IMR-90 (cell line): ENCODE measurements at regions not wholly inside any gene's neighbourhood (a gene's known extent, or its start where the extent isn't known, plus 50 kb on each side); places are given as distances from the start of the nearest gene placed in this dataset.

Source experiments
- ATAC-seq: fragments of 200-7000 bp; cut with Tn5 transposase; 2 replicates; pipeline ENCODE4 v1.9.1; 2020; ENCODE audit warnings: low read depth, mild to moderate bottlenecking, moderate library complexity
- BruUV-seq: library from RNA; stranded (reverse); fragments of 400-500 nt; replicated peaks from 2 replicates; lab custom pipeline; 2021; lab: Mats Ljungman, UMichigan
- CTCF ChIA-PET: fragments of 300-600 bp; formaldehyde crosslinking; extraction: SDS; loops from one replicate; lab custom pipeline; 2021; ENCODE audit warnings: antibody characterized with exemption; lab: Yijun Ruan, JAX
- POLR2A ChIA-PET: fragments of 300-600 bp; sonication (Branson Sonifier 250); formaldehyde crosslinking; loops from one replicate; lab custom pipeline; 2022; ENCODE audit warnings: antibody characterized with exemption; ENCODE audit not compliant: unreplicated experiment; lab: Charles Lee
- DNase-seq: peaks from one replicate; pipeline ENCODE4 v3.0.0; 2013
- H2AFZ ChIP-seq: replicated peaks from 2 replicates; pipeline ENCODE3; 2013; ENCODE audit warnings: low read length, mild to moderate bottlenecking; ENCODE audit not compliant: poor library complexity
- H2AK5ac ChIP-seq: 2 replicates; pipeline ENCODE4 v1.6.1; 2013; ENCODE audit warnings: low read depth, low read length, inconsistent platforms
- H2AK9ac ChIP-seq: replicated peaks from 2 replicates; pipeline ENCODE3; 2013; ENCODE audit warnings: mild to moderate bottlenecking, low read depth, low read length, moderate library complexity; ENCODE audit not compliant: poor library complexity
- H2BK120ac ChIP-seq: 2 replicates; pipeline ENCODE4 v1.6.1; 2013; ENCODE audit warnings: low read depth, low read length, inconsistent platforms
- H2BK15ac ChIP-seq: 3 replicates; pipeline ENCODE4 v1.6.1; 2013; ENCODE audit warnings: low read depth, low read length, inconsistent platforms
- H2BK20ac ChIP-seq: 2 replicates; pipeline ENCODE4 v1.6.1; 2013; ENCODE audit warnings: low read depth, mild to moderate bottlenecking, inconsistent platforms, low read length, moderate library complexity
- H2BK5ac ChIP-seq: 2 replicates; pipeline ENCODE4 v1.6.1; 2013; ENCODE audit warnings: mild to moderate bottlenecking, low read depth, low read length, inconsistent platforms; ENCODE audit not compliant: poor library complexity, severe bottlenecking
- H3K14ac ChIP-seq: replicated peaks from 2 replicates; pipeline ENCODE4 v1.6.1; 2013; ENCODE audit warnings: low read depth, low read length, inconsistent platforms
- H3K18ac ChIP-seq: 2 replicates; pipeline ENCODE4 v1.6.1; 2013; ENCODE audit warnings: low read depth, low read length, control low read depth
- H3K23ac ChIP-seq: 2 replicates; pipeline ENCODE4 v1.6.1; 2013; ENCODE audit warnings: low read depth, low read length, inconsistent platforms
- H3K27ac ChIP-seq: 2 replicates; pipeline ENCODE4 v1.5.1; 2013; ENCODE audit warnings: mild to moderate bottlenecking, control low read depth, low read length; ENCODE audit not compliant: insufficient read depth
- H3K27me3 ChIP-seq: 2 replicates; pipeline ENCODE4 v1.6.1; 2013; ENCODE audit warnings: low read length; ENCODE audit not compliant: control insufficient read depth, insufficient read depth
- H3K36me3 ChIP-seq: 2 replicates; pipeline ENCODE4 v1.6.1; 2013; ENCODE audit warnings: low read length, mixed read lengths; ENCODE audit not compliant: control insufficient read depth, insufficient read depth
- H3K4ac ChIP-seq: 2 replicates; pipeline ENCODE4 v1.6.1; 2013; ENCODE audit warnings: low read depth, low read length, inconsistent platforms
- H3K4me1 ChIP-seq: 2 replicates; pipeline ENCODE4 v1.6.1; 2013; ENCODE audit warnings: low read length, mixed read lengths; ENCODE audit not compliant: control insufficient read depth, insufficient read depth
- H3K4me2 ChIP-seq: 2 replicates; pipeline ENCODE4 v1.6.1; 2013; ENCODE audit warnings: low read depth, mild to moderate bottlenecking, control low read depth, low read length, moderate library complexity
- H3K4me3 ChIP-seq: 2 replicates; pipeline ENCODE4 v1.5.1; 2013; ENCODE audit warnings: low read depth, mild to moderate bottlenecking, control low read depth, low read length, moderate library complexity; ENCODE audit not compliant: insufficient read depth
- H3K56ac ChIP-seq: 2 replicates; pipeline ENCODE4 v1.6.1; 2013; ENCODE audit warnings: low read length, inconsistent platforms; ENCODE audit not compliant: insufficient read depth; ENCODE audit errors: extremely low read depth
- H3K79me1 ChIP-seq, 2 experiments: 2 replicates each; pipeline ENCODE4 v1.6.1; 2013; ENCODE audit warnings: low read length in 2 of 2, inconsistent platforms in 1 of 2, low read depth in 1 of 2
- H3K9ac ChIP-seq: 2 replicates; pipeline ENCODE4 v1.6.1; 2013; ENCODE audit warnings: low read depth, low read length, control low read depth
- H3K9me1 ChIP-seq: 2 replicates; pipeline ENCODE4 v1.6.1; 2013; ENCODE audit warnings: low read length, inconsistent platforms; ENCODE audit not compliant: insufficient read depth
- H3K9me3 ChIP-seq: 2 replicates; pipeline ENCODE4 v1.6.1; 2013; ENCODE audit warnings: low read length; ENCODE audit not compliant: control insufficient read depth, insufficient read depth
- H4K20me1 ChIP-seq: 2 replicates; pipeline ENCODE4 v1.6.1; 2013; ENCODE audit warnings: low read length, inconsistent platforms; ENCODE audit not compliant: insufficient read depth
- H4K5ac ChIP-seq: 2 replicates; pipeline ENCODE4 v1.6.1; 2013; ENCODE audit warnings: mild to moderate bottlenecking, low read depth, low read length, control low read depth
- H4K8ac ChIP-seq, 2 experiments: 2 replicates each; pipeline ENCODE4 v1.6.1; 2013; ENCODE audit warnings: low read depth in 2 of 2, low read length in 2 of 2, control low read depth in 1 of 2, inconsistent platforms in 1 of 2
- H4K91ac ChIP-seq: 2 replicates; pipeline ENCODE4 v1.6.1; 2013; ENCODE audit warnings: low read depth, low read length, inconsistent platforms; ENCODE audit not compliant: insufficient read depth
- CEBPB ChIP-seq: IDR thresholded peaks from 2 replicates; pipeline ENCODE4 v1.6.1; 2012; ENCODE audit warnings: low read depth, low read length, improper control_type of control experiment
- CHD1 ChIP-seq: IDR thresholded peaks from 2 replicates; pipeline ENCODE4 v1.6.1; 2012; ENCODE audit warnings: low read depth, low read length, improper control_type of control experiment
- ELK1 ChIP-seq: fragments of 150-350 bp; IDR thresholded peaks from 2 replicates; pipeline ENCODE4 v1.6.1; 2016; ENCODE audit warnings: low read depth, mild to moderate bottlenecking, low read length, moderate library complexity, borderline replicate concordance
- MXI1 ChIP-seq: IDR thresholded peaks from 2 replicates; pipeline ENCODE4 v1.6.1; 2012; ENCODE audit warnings: low read depth, mild to moderate bottlenecking, low read length, moderate library complexity, borderline replicate concordance
- NFE2L2 ChIP-seq: fragments of 150-350 bp; IDR thresholded peaks from 2 replicates; pipeline ENCODE4 v1.6.1; 2016; ENCODE audit warnings: low read depth, mild to moderate bottlenecking, low read length
- POLR2A ChIP-seq: IDR thresholded peaks from 2 replicates; pipeline ENCODE4 v1.6.1; 2012; ENCODE audit warnings: mild to moderate bottlenecking, low read depth, low read length
- RAD21 ChIP-seq: IDR thresholded peaks from 2 replicates; pipeline ENCODE4 v1.6.1; 2012; ENCODE audit warnings: low read length, improper control_type of control experiment
- RCOR1 ChIP-seq: IDR thresholded peaks from 2 replicates; pipeline ENCODE4 v1.6.1; 2012; ENCODE audit warnings: mild to moderate bottlenecking, low read length, improper control_type of control experiment; ENCODE audit not compliant: insufficient replicate concordance
- RFX5 ChIP-seq: IDR thresholded peaks from 2 replicates; pipeline ENCODE4 v1.8.0; 2012; ENCODE audit warnings: low read depth, mild to moderate bottlenecking, low read length, moderate library complexity
- SMC3 ChIP-seq: fragments of 150-350 bp; IDR thresholded peaks from 2 replicates; pipeline ENCODE4 v1.6.1; 2016; ENCODE audit warnings: low read depth, mild to moderate bottlenecking, antibody characterized with exemption, low read length, moderate library complexity
- USF2 ChIP-seq: fragments of 150-350 bp; IDR thresholded peaks from 2 replicates; pipeline ENCODE4 v1.6.1; 2017; ENCODE audit warnings: mild to moderate bottlenecking, antibody characterized with exemption, low read length, low read depth
- WGBS, 2 experiments: methylation state at CpG; one replicate each; pipeline versions ENCODE4 v1.1.5 to v1.1.7; 2013; ENCODE audit warnings: missing lambda C conversion rate in 2 of 2; ENCODE audit not compliant: insufficient read length in 1 of 2; ENCODE audit errors: extremely low coverage in 2 of 2; 5-methylcytosine and 5-hydroxymethylcytosine counted together
- dilution Hi-C: fragments of 300-500 bp; cut with HindIII; formaldehyde crosslinking; loops from one replicate; pipeline ENCODE4 v1.14.3; 2018; ENCODE audit warnings: low sequenced_read_pairs; ENCODE audit not compliant: unreplicated experiment
- in situ Hi-C: fragments of 300-500 bp; cut with MboI; formaldehyde crosslinking; loops from 3 replicates; pipeline ENCODE4 v1.14.3; 2019; ENCODE audit warnings: low sequenced_read_pairs, inconsistent platforms, mixed read lengths
- intact Hi-C: fragments of 100-400 bp; cut with micrococcal nuclease; formaldehyde crosslinking; loops from 2 replicates; pipeline ENCODE4 v1.10.0; 2022
- TF ChIP-seq, protein P1 (sequence below): conservative IDR thresholded peaks from 2 replicates; pipeline ENCODE4 v1.5.1; 2012; ENCODE audit warnings: mild to moderate bottlenecking, low read depth, low read length, improper control_type of control experiment

GRCh38 chr2:219714681-219715400 lies 87.4 kb downstream of the SLC4A3 start:
- H4K5ac ChIP-seq: no peak overlapping the region
- H3K18ac ChIP-seq: no peak overlapping the region
- H3K14ac ChIP-seq: no peak overlapping the region
- H3K23ac ChIP-seq: no peak overlapping the region
- no peak for DNase-seq
- no peak overlapping the region for H2BK20ac ChIP-seq
- H3K9me1 ChIP-seq: no peaks in the 10 kb centered on the region
- ATAC-seq: no peak
- no peaks in the 10 kb centered on the region for H4K20me1 ChIP-seq
- H2BK15ac ChIP-seq: no peak overlapping the region
- no peak overlapping the region for H2AK5ac ChIP-seq
- H3K4me2 ChIP-seq: no peak overlapping the region
- BruUV-seq: no TSS peak
- H3K4ac ChIP-seq: no peak overlapping the region
- H3K27me3 ChIP-seq: peaks cover 6% of the 10 kb centered on the region
- no peak overlapping the region for H3K56ac ChIP-seq
- in situ Hi-C loops: no loop called here
- H3K36me3 ChIP-seq: no peaks in the 10 kb centered on the region
- H3K4me1 ChIP-seq: no peaks in the 10 kb centered on the region
- H3K4me3 ChIP-seq: no peak overlapping the region
- H3K9me3 ChIP-seq: peaks cover 4% of the 10 kb centered on the region
- intact Hi-C loops: no loop called here
- H3K79me1 ChIP-seq: no peaks in the 10 kb centered on the region
- TF ChIP-seq RAD21: no peak
- no peak for TF ChIP-seq POLR2A
- TF ChIP-seq, protein P1, sequence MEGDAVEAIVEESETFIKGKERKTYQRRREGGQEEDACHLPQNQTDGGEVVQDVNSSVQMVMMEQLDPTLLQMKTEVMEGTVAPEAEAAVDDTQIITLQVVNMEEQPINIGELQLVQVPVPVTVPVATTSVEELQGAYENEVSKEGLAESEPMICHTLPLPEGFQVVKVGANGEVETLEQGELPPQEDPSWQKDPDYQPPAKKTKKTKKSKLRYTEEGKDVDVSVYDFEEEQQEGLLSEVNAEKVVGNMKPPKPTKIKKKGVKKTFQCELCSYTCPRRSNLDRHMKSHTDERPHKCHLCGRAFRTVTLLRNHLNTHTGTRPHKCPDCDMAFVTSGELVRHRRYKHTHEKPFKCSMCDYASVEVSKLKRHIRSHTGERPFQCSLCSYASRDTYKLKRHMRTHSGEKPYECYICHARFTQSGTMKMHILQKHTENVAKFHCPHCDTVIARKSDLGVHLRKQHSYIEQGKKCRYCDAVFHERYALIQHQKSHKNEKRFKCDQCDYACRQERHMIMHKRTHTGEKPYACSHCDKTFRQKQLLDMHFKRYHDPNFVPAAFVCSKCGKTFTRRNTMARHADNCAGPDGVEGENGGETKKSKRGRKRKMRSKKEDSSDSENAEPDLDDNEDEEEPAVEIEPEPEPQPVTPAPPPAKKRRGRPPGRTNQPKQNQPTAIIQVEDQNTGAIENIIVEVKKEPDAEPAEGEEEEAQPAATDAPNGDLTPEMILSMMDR: no peak
- TF ChIP-seq SMC3: no peak
- TF ChIP-seq USF2: no peak
- TF ChIP-seq MXI1: no peak
- no peak for TF ChIP-seq ELK1
- TF ChIP-seq RFX5: no peak
- TF ChIP-seq NFE2L2: no peak
- no peak for TF ChIP-seq CEBPB
- TF ChIP-seq RCOR1: no peak
- no peak for TF ChIP-seq CHD1
- CTCF ChIA-PET: no interaction called here
- H2AFZ ChIP-seq: no peak overlapping the region
- no peak overlapping the region for H2BK120ac ChIP-seq
- H4K91ac ChIP-seq: no peak overlapping the region
- POLR2A ChIA-PET: no interaction called here
- H3K27ac ChIP-seq: no peak overlapping the region
- H4K8ac ChIP-seq: no peak overlapping the region
- H3K9ac ChIP-seq: no peak overlapping the region
- H2BK5ac ChIP-seq: no peak overlapping the region
- dilution Hi-C loops: no loop called here
- no peak overlapping the region for H2AK9ac ChIP-seq
- no CpG with 5 or more reads among the region's 1 CpG for whole genome bisulfite sequencing, 2 experiments
